ENCODE measurements at regions not wholly inside any gene's neighbourhood (a gene's known extent, or its start where the extent isn't known, plus 50 kb on each side); places are given as distances from the start of the nearest gene placed in this dataset.

- TF ChIP-seq CTCF (IDR thresholded peaks at IDR 0.05): no peak
- no peak for DNase-seq (ENCODE audit: low spot score)
- ATAC-seq (ENCODE audit: low FRiP score): no peak
These were observed 171.5 kb upstream of the PRICKLE1 start for GRCh38 chr12:42761086-42761485.

GRCh38 chr12:42760550-42760949 is 171.0 kb upstream of the PRICKLE1 start:
- DNase-seq (ENCODE audit: low spot score) (no peak), ATAC-seq (ENCODE audit: low FRiP score) (no peak)
- TF ChIP-seq CTCF (IDR thresholded peaks at IDR 0.05): no peak

GRCh38 chr12:42759622-42760273 is 170.2 kb upstream of the PRICKLE1 start:
- DNase-seq (ENCODE audit: low spot score): no peak
- ATAC-seq (ENCODE audit: low FRiP score): peak; percentile 83
- no peak for TF ChIP-seq CTCF (IDR thresholded peaks at IDR 0.05)

GRCh38 chr12:42758806-42759205 is 169.3 kb upstream of the PRICKLE1 start:
- no peak for TF ChIP-seq CTCF (IDR thresholded peaks at IDR 0.05)
- no peak for DNase-seq (ENCODE audit: low spot score)
- no peak for ATAC-seq (ENCODE audit: low FRiP score)

- no peak for ATAC-seq (ENCODE audit: low FRiP score)
- no peak for DNase-seq (ENCODE audit: low spot score)
- TF ChIP-seq CTCF (IDR thresholded peaks at IDR 0.05): no peak
These were observed 168.1 kb upstream of the PRICKLE1 start for GRCh38 chr12:42757624-42758119.

GRCh38 chr12:42756841-42757623 is 167.5 kb upstream of the PRICKLE1 start:
- no peak for TF ChIP-seq CTCF (IDR thresholded peaks at IDR 0.05)
- DNase-seq (ENCODE audit: low spot score) (no peak), ATAC-seq (ENCODE audit: low FRiP score) (peak; percentile 67)

GRCh38 chr12:42750356-42750755 is 160.8 kb upstream of the PRICKLE1 start:
- ATAC-seq (ENCODE audit: low FRiP score) (no peak), DNase-seq (ENCODE audit: low spot score) (no peak)
- TF ChIP-seq CTCF (IDR thresholded peaks at IDR 0.05): no peak

Measured in omental fat pad (tissue), 3 donors.